Adrenal gland (tissue), 5 donors: ENCODE measurements at regions not wholly inside any gene's neighbourhood (a gene's known extent, or its start where the extent isn't known, plus 50 kb on each side); places are given as distances from the start of the nearest gene placed in this dataset.

Experiments used
- CTCF ChIP-seq, 6 experiments: fragments of 450-650 bp in 4 of 6; fragments of 200-600 bp in 2 of 6; sonication (generic) in 1 of 6; IDR thresholded peaks; 1 replicate in 5 of 6; 2 replicates in 1 of 6; pipeline versions ENCODE4 v1.5.1 to v1.8.0; 2016 to 2021; ENCODE audit warnings: antibody characterized with exemption in 6 of 6, mild to moderate bottlenecking in 2 of 6, moderate library complexity in 1 of 6
- POLR2A ChIP-seq, 2 donors: fragments of 450-650 bp; IDR thresholded peaks; one replicate each; pipeline ENCODE4 v1.6.1; 2017; ENCODE audit warnings: antibody characterized with exemption in 2 of 2, mild to moderate bottlenecking in 2 of 2, moderate library complexity in 1 of 2
- donor health status: DM: no; HTN: no; CAD: no.

DNA sequence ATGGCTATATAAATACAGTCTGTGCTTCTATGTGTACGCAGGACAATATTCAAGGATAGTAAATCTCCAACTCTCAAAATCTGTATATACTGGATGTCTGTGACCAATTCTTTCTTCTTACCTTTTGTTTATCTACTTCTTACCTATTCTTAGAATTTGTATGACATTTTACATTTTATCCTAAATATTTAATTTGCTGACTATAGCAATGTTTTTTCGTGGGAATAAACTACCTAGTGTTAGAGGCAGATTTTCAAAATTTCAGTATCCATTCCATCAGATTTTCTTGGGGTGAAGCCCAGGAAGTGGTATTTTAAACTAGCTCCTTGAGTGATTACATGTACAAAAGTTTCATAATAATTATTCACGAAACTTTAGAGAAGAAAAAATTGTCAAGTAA lies 334.5 kb upstream of the BCHE start:
- TF ChIP-seq CTCF (IDR thresholded peaks at IDR 0.05) (no peak), POLR2A (IDR thresholded peaks at IDR 0.05) (no peak)
